HG03571 (cell line): ENCODE measurements at regions not wholly inside any gene's neighbourhood (a gene's known extent, or its start where the extent isn't known, plus 50 kb on each side); places are given as distances from the start of the nearest gene placed in this dataset.
"Not testable (repeated sequence)": the region's sequence is repeated elsewhere in the genome, so short reads cannot be mapped to it uniquely, and the experiment has no call there.

ENCODE experiments used
- ATAC-seq: cut with Tn5 transposase; IDR thresholded peaks from one replicate; pipeline ENCODE4 v1.9.1; 2021; ENCODE audit not compliant: unreplicated experiment

DNA sequence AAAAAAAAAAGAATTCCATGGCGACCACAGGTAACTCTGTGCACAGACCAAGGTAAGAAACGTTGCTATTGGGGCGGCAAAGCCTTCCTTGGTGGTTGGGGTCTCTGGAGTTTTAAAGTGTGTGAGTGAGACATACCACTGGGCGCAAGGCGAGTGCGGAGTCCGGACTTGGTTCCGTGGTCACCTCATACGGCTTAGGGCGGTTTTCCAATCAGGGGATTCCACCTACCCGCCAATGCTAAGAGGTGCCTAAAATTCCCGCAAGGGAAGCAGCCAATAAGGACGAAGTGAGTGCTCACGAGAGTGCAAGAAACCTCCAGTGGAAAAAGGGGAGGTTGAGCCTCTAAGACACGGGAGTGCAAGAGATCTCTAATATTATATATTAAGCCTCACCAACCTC, 68.6 kb upstream of the PRSS16 start:
- ATAC-seq, result no peak

DNA sequence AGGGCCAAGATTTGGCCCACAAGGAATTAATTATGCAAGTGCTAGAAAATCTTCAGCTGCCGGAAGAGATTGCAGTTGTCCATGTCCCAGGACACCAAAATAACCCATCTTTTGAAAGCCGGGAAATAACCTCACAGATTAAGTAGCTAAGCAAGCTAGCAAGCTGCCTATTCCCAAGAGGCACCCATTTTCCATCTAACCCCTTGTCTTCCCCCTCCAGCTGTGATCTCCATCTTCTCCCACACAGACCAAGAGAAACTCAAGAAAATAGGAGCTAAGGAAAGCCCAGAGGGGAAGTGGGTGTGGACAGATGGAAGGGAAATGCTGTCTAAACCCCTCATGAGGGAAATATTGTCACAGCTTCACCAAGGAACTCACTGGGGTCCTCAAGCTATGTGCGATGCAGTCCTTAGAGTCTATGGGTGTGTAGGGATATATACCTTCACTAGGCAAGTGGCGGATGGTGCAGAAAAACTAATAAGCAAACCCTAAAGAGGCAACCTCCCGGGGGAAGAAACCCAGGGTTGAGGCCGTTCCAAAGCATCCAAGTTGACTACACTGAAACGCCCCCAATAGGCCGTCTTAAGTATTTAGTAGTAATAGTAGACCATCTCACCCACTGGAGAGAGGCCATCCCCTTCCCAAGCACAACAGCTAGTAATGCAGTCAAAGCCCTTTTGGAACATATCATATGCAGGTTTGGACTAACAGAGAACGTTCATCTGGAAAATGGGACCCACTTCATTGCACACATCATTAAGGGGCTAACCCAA, 64.3 kb upstream of the PRSS16 start:
- ATAC-seq, result no peak

DNA sequence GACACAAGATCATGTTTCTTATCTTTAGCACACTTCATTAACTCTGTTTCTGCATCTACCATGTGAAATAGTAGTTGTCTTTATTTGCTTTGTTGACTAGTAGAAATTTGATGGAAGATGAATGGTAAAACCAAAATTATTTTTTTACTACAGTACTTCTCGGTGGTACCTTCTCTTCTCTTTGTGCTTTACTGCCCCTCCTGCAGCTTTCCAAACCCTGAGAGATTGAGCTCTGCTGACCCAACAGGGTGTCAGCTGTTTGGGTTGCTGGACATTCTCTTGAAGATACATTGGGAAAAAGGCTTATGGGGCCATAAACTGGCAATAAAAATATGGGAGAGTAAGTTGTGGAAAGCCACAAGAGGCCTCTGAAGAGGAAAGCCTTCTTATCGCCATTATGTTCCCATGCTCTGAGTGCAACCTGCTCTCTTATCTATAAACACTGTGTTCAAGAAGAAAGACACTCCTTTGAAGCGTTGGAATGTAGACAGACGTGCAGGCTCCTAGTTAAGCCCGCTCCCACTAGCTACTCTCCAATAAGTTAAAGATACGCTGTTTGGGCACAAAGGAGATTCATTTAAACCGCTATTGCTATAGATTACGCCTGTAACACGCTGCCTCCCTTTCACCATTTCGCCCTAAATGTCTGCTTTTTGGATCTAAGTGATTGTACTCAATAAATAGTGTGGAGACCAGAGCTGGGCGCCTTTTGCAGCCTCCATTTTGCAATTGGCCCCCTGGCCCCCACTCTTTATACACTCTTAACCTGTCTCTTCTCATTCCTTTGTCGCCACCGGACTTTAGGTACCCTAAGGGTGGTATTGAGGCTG, 60.1 kb upstream of the PRSS16 start:
- ATAC-seq, result no peak

DNA sequence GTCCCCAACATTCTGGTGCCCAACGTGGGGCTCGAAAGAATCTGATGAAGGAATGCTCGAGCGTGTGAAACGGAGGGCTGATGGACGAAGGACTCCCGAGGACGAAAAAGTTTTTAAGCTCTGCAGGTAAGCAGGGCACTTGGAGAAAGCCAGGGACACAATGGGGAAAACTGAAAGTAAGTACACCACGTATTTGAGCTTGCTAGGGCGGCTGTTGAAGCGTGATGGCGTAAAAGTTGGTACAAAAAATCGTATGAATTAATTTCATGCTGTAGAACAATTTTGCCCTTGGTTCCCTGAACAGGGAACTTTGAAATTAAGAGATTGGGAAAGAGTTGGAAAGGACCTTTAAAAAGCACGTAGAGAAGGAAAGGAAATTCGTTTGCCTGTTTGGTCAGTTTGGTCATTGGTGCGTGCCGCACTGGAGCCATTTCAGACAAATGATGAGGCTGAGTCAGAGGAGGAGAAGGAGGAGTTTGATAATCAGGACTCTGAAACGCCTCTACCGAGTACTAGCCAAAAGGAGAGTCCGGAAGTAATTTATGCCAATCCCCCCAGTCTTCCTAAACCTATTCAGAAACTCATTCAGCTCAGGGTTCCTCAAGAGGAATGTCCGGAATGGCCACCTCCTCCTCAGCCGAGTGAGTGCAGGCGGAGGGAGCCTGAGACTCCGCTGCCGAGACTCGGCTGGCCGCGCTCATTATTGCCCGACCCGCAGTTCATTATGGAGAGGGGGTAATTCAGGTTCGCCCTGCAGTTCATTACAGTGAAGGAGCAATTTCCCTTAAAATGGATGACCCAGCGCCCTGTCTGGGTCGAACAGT, 59.2 kb upstream of the PRSS16 start:
- ATAC-seq, result peak; percentile 75

DNA sequence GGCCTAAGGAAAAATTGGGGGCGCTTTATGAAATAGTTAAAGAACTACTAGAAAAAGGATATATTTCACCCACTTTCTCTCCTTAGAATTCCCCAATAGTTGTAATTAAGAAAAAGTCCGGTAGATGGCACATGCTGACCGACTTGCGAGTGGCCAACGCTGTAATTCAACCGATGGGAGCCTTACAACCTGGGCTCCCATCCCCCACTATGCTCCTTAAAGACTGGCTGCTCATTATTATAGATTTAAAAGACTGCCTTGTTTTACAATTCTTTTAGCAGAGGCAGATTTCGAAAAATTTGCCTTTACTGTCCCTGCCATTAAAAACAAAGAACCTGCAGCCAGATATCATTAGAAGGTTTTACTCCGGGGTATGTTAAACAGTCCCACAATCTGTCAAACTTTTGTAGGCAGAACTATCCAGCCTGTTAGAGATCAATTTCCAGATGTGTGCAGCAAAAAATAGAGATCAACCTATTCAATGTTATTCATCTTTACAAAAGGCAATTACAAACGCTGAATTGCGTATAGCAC, 58.5 kb upstream of the PRSS16 start:
- peak; percentile 82 for ATAC-seq

DNA sequence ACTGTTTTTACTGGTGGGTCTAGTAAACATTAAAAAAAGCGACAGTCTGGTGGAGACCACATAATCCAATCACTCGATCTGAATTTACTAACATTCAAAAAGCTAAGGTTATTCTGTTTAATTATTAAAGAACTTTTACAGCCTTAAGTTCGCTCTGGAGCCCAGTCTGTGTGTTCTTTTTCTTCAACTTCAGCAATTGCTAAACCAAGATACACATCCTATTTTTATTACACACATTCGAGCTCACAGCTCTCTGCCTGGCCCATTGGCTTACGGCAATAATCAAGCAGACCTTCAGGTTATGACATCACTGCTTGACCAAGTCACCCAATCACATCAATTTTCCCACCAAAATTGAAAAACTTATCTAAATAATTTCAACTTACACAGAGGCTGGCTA, 57.4 kb upstream of the PRSS16 start:
- no peak for ATAC-seq

DNA sequence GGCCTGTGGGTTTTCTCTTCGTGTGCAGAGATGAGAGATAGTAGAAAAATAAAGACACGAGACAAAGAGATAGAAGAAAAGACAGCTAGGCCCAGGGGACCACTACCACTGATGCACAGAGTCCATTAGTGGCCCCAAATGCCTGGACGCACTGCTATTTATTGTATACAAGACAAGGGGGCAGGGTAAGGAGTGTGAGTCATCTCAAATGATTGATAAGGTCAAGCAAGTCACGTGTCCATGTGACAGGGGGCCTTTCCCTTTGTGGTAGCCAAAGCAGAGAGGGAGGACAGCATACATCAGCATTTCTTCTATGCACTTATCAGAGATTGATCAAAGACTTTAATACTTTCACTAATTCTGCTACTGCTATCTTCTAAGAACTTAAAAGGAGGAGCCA, 53.0 kb upstream of the PRSS16 start:
- not testable (repeated sequence) for ATAC-seq

DNA sequence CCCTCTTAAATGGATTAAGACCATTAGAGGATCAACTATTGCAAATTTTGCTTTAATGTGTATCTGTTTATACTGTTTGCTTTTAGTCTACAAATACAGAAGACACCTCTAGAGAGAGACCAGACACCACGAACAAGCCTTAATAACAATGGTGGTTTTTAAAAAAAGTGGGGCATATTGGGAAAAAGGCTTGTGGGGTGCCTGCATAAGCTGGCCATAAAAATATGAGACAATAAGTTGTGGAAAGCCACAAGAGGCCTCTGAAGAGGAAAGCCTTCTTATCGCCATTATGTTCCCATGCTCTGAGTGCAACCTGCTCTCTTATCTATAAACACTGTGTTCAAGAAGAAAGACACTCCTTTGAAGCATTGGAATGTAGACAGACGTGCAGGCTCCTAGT, 52.0 kb upstream of the PRSS16 start:
- ATAC-seq, result not testable (repeated sequence)
